SK-N-SH (cell line): ENCODE measurements at regions not wholly inside any gene's neighbourhood (a gene's known extent, or its start where the extent isn't known, plus 50 kb on each side); places are given as distances from the start of the nearest gene placed in this dataset.

Source experiments
- CTCF ChIA-PET: fragments of 300-600, 350-600 bp; formaldehyde crosslinking; extraction: SDS; loops from one replicate; lab custom pipeline; 2021; lab: Yijun Ruan, JAX
- POLR2A ChIA-PET: fragments of 350-600 bp; sonication (Branson Sonifier 250); formaldehyde crosslinking; extraction: SDS; loops from one replicate; lab custom pipeline; 2020; ENCODE audit warnings: antibody characterized with exemption, inconsistent platforms; lab: Yijun Ruan, JAX
- DNase-seq: peaks from one replicate; pipeline ENCODE4 v3.0.0; 2012
- H2AFZ ChIP-seq: fragments of 200-600 bp; sonication (generic); 2 replicates; pipeline ENCODE4 v1.8.1; 2016; ENCODE audit warnings: antibody characterized with exemption, mild to moderate bottlenecking, low read depth
- H3F3A ChIP-seq: fragments of 200-600 bp; sonication (generic); replicated peaks from 2 replicates; pipeline ENCODE3; 2016; ENCODE audit warnings: antibody characterized with exemption, mild to moderate bottlenecking; ENCODE audit not compliant: insufficient read depth
- H3K27ac ChIP-seq, 2 experiments: fragments of 200-500 bp in 1 of 2; fragments of 200-600 bp in 1 of 2; sonication (Bioruptor generic) in 1 of 2; sonication (generic), shearing (Covaris generic) in 1 of 2; 2 replicates each; pipeline versions ENCODE4 v1.5.1 to v1.6.1; 2014 to 2016; ENCODE audit warnings: low read depth in 2 of 2, inconsistent platforms in 1 of 2, low read length in 1 of 2, mild to moderate bottlenecking in 1 of 2, mixed read lengths in 1 of 2
- H3K27me3 ChIP-seq: fragments of 200-600 bp; sonication (generic), shearing (Covaris generic); 2 replicates; pipeline ENCODE4 v1.6.1; 2016; ENCODE audit warnings: mixed run types; ENCODE audit not compliant: insufficient read depth
- H3K36me3 ChIP-seq, 2 experiments: fragments of 200-500 bp in 1 of 2; fragments of 200-600 bp in 1 of 2; sonication (Bioruptor generic) in 1 of 2; sonication (generic) in 1 of 2; replicated peaks in 1 of 2; 2 replicates each; pipeline versions ENCODE3 to v1.5.1; 2014 to 2016; ENCODE audit warnings: low read length in 1 of 2, mild to moderate bottlenecking in 1 of 2; ENCODE audit not compliant: insufficient read depth in 2 of 2, control insufficient read depth in 1 of 2
- H3K4me1 ChIP-seq, 2 experiments: fragments of 200-500 bp in 1 of 2; fragments of 200-600 bp in 1 of 2; sonication (Bioruptor generic) in 1 of 2; sonication (generic), shearing (Covaris generic) in 1 of 2; 2 replicates each; pipeline versions ENCODE4 v1.5.1 to v1.6.1; 2014 to 2016; ENCODE audit warnings: low read depth in 1 of 2, low read length in 1 of 2, mixed run types in 1 of 2; ENCODE audit not compliant: insufficient read depth in 2 of 2, control insufficient read depth in 1 of 2
- H3K4me2 ChIP-seq: fragments of 200-600 bp; sonication (generic), shearing (Covaris generic); 2 replicates; pipeline ENCODE4 v1.6.1; 2017; ENCODE audit warnings: mixed run types
- H3K4me3 ChIP-seq, 2 experiments: fragments of 200-500 bp in 1 of 2; fragments of 200-600 bp in 1 of 2; sonication (Bioruptor generic) in 1 of 2; sonication (generic), shearing (Covaris generic) in 1 of 2; 2 replicates each; pipeline versions ENCODE4 v1.5.1 to v1.8.1; 2014 to 2016; ENCODE audit warnings: low read depth in 2 of 2, inconsistent platforms in 1 of 2, low read length in 1 of 2, mild to moderate bottlenecking in 1 of 2, mixed read lengths in 1 of 2, moderate library complexity in 1 of 2
- H3K79me2 ChIP-seq: fragments of 200-600 bp; sonication (generic); 2 replicates; pipeline ENCODE4 v1.8.1; 2017; ENCODE audit warnings: mild to moderate bottlenecking; ENCODE audit not compliant: insufficient read depth
- H3K9ac ChIP-seq: fragments of 200-600 bp; sonication (generic); 2 replicates; pipeline ENCODE4 v1.6.1; 2017; ENCODE audit warnings: mixed run types
- H3K9me2 ChIP-seq: fragments of 200-600 bp; sonication (generic); 2 replicates; pipeline ENCODE4 v1.6.1; 2017; ENCODE audit warnings: mixed run types
- H3K9me3 ChIP-seq: fragments of 200-600 bp; sonication (generic); 2 replicates; pipeline ENCODE4 v1.6.1; 2017; ENCODE audit warnings: mixed run types, mild to moderate bottlenecking, moderate library complexity
- H4K20me1 ChIP-seq: fragments of 200-600 bp; sonication (generic); 2 replicates; pipeline ENCODE4 v1.6.1; 2017; ENCODE audit warnings: mild to moderate bottlenecking, mixed run types; ENCODE audit not compliant: insufficient read depth
- CHD2 ChIP-seq: fragments of 150-350 bp; IDR thresholded peaks from 2 replicates; pipeline ENCODE4 v1.6.1; 2018; ENCODE audit warnings: low read length; ENCODE audit not compliant: partially characterized antibody
- EZH2phosphoT487 ChIP-seq: fragments of 200-600 bp; sonication (generic); IDR thresholded peaks from 2 replicates; pipeline ENCODE4 v1.6.1; 2017; ENCODE audit warnings: low read depth, mixed run types, mild to moderate bottlenecking, antibody characterized with exemption, moderate library complexity, borderline replicate concordance
- FOXJ3 ChIP-seq: sonication (generic); formaldehyde crosslinking; IDR thresholded peaks from 2 replicates; pipeline ENCODE4 v1.5.1; 2020; ENCODE audit warnings: mild to moderate bottlenecking, missing genetic modification reagents
- FOXM1 ChIP-seq: IDR thresholded peaks from 2 replicates; pipeline ENCODE4 v1.4.0; 2012; ENCODE audit warnings: low read depth, mild to moderate bottlenecking
- GATA2 ChIP-seq: sonication (generic); formaldehyde crosslinking; IDR thresholded peaks from 2 replicates; pipeline ENCODE4 v1.5.0; 2020; ENCODE audit warnings: mild to moderate bottlenecking, missing genetic modification reagents
- MAX ChIP-seq: IDR thresholded peaks from 2 replicates; pipeline ENCODE4 v1.4.0; 2012; ENCODE audit warnings: low read depth
- NFIC ChIP-seq: IDR thresholded peaks from 2 replicates; pipeline ENCODE4 v1.4.0; 2012; ENCODE audit warnings: borderline replicate concordance
- RXRA ChIP-seq: IDR thresholded peaks from 2 replicates; pipeline ENCODE4 v1.4.0; 2012; ENCODE audit warnings: low read depth, mild to moderate bottlenecking, borderline replicate concordance
- SIN3A ChIP-seq: IDR thresholded peaks from 2 replicates; pipeline ENCODE4 v1.6.1; 2012; ENCODE audit warnings: low read depth, mild to moderate bottlenecking, low read length, moderate library complexity, borderline replicate concordance
- SMC3 ChIP-seq: IDR thresholded peaks from 2 replicates; pipeline ENCODE4 v1.6.1; 2012; ENCODE audit warnings: low read depth, low read length, improper control_type of control experiment
- TCF12 ChIP-seq: IDR thresholded peaks from 2 replicates; pipeline ENCODE4 v1.4.0; 2012
- TEAD4 ChIP-seq: IDR thresholded peaks from 2 replicates; pipeline ENCODE4 v1.4.0; 2012; ENCODE audit warnings: mild to moderate bottlenecking, borderline replicate concordance; ENCODE audit not compliant: insufficient read depth
- USF2 ChIP-seq: fragments of 150-350 bp; IDR thresholded peaks from 2 replicates; pipeline ENCODE4 v1.6.1; 2017; ENCODE audit warnings: antibody characterized with exemption, low read length, low read depth, borderline replicate concordance
- WGBS: methylation state at CpG from one replicate; pipeline ENCODE4 v1.1.6; 2017; ENCODE audit warnings: low lambda C conversion rate; 5-methylcytosine and 5-hydroxymethylcytosine counted together
- TF ChIP-seq, protein P1 (sequence below): fragments of 150-350 bp; IDR thresholded peaks from 2 replicates; pipeline ENCODE4 v1.6.1; 2016; ENCODE audit warnings: mild to moderate bottlenecking, low read depth, low read length

DNA sequence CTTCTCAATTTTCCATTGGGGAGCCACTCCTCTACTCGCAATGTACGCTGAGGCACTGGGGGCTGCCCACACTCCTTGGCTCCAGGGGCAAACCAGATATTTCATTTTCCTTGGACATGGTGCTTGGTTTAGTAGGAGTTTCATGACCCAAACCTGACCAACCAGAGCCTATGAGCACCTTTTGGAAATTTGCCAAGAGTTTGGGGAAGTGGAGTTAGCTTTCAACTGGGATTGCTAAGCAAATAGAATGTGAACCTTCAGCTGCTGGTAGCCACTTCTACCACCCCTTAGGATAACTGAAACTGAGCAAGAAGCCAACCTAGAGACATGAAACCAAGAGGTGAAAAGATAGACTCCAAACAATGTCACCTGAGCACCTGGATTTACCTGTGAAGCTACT, 74.9 kb upstream of the COL13A1 start (continued):
- TF ChIP-seq USF2 (no peak), CHD2 (no peak), FOXM1 (no peak), FOXJ3 (CRISPR knock-in tag) (no peak), GATA2 (no peak), TCF12 (no peak), SMC3 (no peak), SIN3A (no peak), NFIC (no peak), MAX (no peak)

DNA sequence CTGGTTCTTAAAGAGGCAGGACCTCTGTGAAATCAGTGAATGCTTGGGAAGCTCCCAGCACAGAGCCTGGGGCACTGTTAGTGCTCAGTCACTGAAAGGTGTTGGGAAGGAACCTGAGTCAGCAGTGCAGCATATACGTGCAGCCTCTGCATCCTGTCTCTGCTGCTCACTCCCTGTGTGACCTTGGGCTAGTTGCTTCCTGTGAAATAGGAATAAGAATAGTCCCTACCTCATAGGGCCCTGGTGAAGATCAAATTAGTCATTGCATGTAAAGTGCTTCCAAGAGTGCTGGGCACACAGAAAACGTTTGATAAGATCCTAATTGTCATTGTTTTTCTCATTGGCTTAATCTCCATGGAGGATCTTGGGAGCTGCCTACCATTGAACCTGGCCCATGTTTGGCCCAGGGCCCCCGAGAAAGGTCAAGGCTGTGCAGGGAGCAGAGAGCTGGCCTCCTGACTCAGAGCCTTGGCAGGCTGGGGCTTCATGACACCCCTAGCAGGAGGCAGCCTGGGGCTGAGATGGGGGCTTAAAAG, 73.3 kb upstream of the COL13A1 start:
- H3K27ac ChIP-seq, result peak overlapping the region; percentile 39 to 51; a peak in 3 of 4 replicates
- CTCF ChIA-PET, result interaction anchor here (1.0 to 8.9 kb wide), 16 partner anchors 10 to 320 kb away, joined by 3 to 81 read pairs (median 4); no protein-coding TSS in a partner anchor
- no peak for TF ChIP-seq SIN3A
- TF ChIP-seq FOXJ3 (CRISPR knock-in tag), result peak; percentile 37; the same call in 1 of the 2 replicates
- 0 out of 2 replicates have a peak, but pooled peaks have one; percentile 9 for TF ChIP-seq TCF12
- peak; percentile 81 for TF ChIP-seq GATA2
- TF ChIP-seq, all 33 proteins: peak for 3
- Histone ChIP-seq H3K9me3 (no peaks in the 10 kb centered on the region), H3K9me2 (no peaks in the 10 kb centered on the region), H3K9ac (no peak overlapping the region), H2AFZ (peak overlapping the region; percentile 71), H3K36me3 (no peaks in the 10 kb centered on the region), H3K4me2 (peak overlapping the region; percentile 57; the same call in 1 of the 2 replicates), H3F3A (no peaks in the 10 kb centered on the region), H3K4me1 (peaks cover 12 to 39% of the 10 kb centered on the region in 2 experiments; a peak in 3 of 4 replicates), H3K79me2 (no peaks in the 10 kb centered on the region), H3K27me3 (no peaks in the 10 kb centered on the region), H3K4me3 (no peak overlapping the region), H4K20me1 (no peaks in the 10 kb centered on the region)
- WGBS, result 13% methylated on average over 3 of the region's 3 CpGs
- POLR2A ChIA-PET, result interaction anchor here (0.9 kb wide), 1 partner anchor 30 kb away, joined by 4 read pairs; no protein-coding TSS in a partner anchor
- peak; percentile 66 for DNase-seq

- Histone ChIP-seq H3F3A (no peaks in the 10 kb centered on the region), H3K79me2 (no peaks in the 10 kb centered on the region), H3K36me3 (no peaks in the 10 kb centered on the region), H4K20me1 (no peaks in the 10 kb centered on the region), H3K4me2 (no peak overlapping the region), H3K9me2 (no peaks in the 10 kb centered on the region), H3K9me3 (no peaks in the 10 kb centered on the region), H3K4me3 (no peak overlapping the region), H3K9ac (no peak overlapping the region), H2AFZ (no peak overlapping the region), H3K27ac (peak overlapping the region in 1 of 2 experiments; percentile 29; a peak in 1 of 4 replicates), H3K4me1 (peaks cover 12 to 39% of the 10 kb centered on the region in 2 experiments; a peak in 3 of 4 replicates), H3K27me3 (no peaks in the 10 kb centered on the region)
- ChIA-PET CTCF (interaction anchor here (0.8 to 8.9 kb wide), 17 partner anchors 8 to 278 kb away, joined by 3 to 81 read pairs (median 4); partner anchors contain the start of gene TSPAN15), POLR2A (interaction anchor here (0.9 kb wide), 1 partner anchor 28 kb away, joined by 4 read pairs; no protein-coding TSS in a partner anchor)
- TF ChIP-seq FOXM1, result no peak
- TF ChIP-seq, protein P1, sequence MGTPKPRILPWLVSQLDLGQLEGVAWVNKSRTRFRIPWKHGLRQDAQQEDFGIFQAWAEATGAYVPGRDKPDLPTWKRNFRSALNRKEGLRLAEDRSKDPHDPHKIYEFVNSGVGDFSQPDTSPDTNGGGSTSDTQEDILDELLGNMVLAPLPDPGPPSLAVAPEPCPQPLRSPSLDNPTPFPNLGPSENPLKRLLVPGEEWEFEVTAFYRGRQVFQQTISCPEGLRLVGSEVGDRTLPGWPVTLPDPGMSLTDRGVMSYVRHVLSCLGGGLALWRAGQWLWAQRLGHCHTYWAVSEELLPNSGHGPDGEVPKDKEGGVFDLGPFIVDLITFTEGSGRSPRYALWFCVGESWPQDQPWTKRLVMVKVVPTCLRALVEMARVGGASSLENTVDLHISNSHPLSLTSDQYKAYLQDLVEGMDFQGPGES, result no peak
- TF ChIP-seq TCF12, result no peak
- no peak for TF ChIP-seq TEAD4
- no peak for TF ChIP-seq SIN3A
- no peak for TF ChIP-seq EZH2phosphoT487
- TF ChIP-seq RXRA, result no peak
- TF ChIP-seq NFIC, result no peak
- 92% methylated on average over 8 of the region's 12 CpGs for WGBS
- DNase-seq, result no peak
These were observed 72.2 kb upstream of the COL13A1 start for GRCh38 chr10:69729326-69730048.
